UCSD-AML1 (cell line): ENCODE measurements at regions not wholly inside any gene's neighbourhood (a gene's known extent, or its start where the extent isn't known, plus 50 kb on each side); places are given as distances from the start of the nearest gene placed in this dataset.
"Not testable (repeated sequence)": the region's sequence is repeated elsewhere in the genome, so short reads cannot be mapped to it uniquely, and the experiment has no call there.

Source experiments
- DNase-seq: peaks from one replicate; lab custom pipeline; 2025; ENCODE audit not compliant: unreplicated experiment; lab: John Stamatoyannopoulos, UW

DNA sequence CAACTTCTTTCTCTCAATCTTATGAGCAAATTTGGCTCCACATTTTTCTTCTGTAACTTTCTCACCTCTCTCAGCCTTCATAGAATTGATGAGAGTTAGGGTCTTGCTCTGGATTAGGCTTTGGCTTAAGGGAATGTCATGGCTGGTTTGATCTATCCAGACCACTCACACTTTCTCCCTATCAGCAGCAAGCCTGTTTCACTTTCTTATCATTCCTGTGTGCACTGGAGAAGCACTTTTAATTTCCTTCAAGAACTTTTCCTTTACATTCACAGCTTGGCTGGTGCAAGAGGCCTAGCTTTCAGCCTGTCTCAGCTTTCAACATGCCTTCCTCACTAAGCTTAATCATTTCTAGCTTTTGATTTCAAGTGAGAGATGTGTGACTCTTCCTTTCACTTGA lies 134.5 kb upstream of the FZD8 start:
- not testable (repeated sequence) for DNase-seq

DNA sequence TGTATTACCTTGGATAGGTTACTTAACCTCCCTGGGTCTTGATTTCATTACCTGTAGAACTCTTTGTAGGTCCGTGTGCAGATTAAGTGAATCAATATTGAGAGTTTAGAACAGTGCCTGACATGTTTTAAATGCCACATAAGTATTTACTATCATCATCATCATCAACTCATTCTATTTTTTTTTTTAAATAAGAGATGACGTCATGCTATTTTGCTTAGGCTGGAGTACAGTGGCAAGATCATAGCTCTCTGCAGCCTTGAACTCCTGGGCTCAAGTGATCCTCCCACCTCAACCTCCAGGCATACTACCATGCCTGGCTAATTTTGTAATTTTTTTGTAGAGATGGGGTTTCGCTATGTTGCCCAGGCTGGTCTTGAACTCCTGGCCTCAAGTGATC lies 132.0 kb upstream of the FZD8 start:
- no peak for DNase-seq

DNA sequence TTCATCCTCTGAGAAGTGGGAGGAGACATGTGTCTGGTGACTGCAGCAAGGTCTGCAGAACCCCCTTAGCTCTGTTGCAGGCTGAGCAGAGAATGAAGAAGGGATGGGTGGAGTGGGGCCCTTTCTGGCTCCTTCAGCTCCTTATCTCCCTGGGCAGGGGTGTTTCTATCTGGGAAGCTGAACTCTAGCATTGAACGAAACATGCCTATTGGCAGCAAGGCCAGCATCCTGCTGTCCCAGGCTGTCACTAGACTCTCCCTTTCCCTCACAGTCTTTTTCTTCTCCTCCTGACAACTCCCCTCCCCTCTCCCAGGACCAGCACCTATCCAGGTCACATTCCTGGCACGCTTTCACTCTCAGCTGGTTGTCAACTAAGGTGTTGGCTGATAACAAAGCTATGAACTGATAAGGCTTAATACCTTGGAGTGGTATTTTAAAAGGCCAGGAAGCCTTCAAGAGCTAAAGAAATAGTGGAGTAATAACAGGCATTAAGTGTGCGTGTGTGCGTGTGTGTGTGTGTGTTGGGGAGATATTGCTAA lies 128.8 kb upstream of the FZD8 start:
- no peak for DNase-seq

DNA sequence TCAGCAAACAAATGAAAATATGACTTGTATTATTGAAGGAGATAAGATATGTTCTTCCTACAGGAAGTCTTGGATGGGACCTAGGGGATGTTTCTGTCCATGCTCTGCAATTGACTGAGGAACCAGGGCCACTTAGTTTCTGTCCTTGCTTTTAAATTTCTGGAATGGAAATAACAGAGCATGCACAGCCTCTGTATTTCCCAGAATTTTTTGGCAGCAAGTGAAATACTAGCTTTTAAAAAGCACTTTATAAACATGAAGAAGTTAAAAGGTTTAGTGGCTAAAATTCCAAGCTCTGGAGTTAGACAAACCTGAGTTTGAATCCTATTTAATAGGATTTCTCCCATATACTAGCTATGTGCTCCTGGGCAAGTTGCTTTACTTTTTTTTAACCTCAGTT lies 127.7 kb upstream of the FZD8 start:
- DNase-seq = no peak

DNA sequence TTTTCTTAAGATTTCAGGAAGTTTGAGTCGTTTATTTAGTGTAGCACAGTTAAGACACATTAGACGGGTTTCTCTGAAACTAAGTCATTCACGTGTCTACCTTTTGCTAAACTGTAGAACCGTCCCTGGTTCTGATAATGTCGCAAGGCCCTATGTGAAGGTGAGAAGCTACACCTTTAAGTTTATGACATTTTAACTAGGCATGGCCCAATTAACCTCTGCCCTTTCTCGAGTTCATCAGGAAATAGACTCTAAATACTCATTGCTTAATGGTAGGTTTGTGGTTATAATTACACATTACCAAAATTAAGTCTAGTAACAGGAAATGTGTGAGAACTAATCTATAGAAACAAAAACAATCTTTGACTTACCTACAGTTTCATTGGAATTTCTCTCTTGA lies 126.6 kb upstream of the FZD8 start:
- DNase-seq = no peak

DNA sequence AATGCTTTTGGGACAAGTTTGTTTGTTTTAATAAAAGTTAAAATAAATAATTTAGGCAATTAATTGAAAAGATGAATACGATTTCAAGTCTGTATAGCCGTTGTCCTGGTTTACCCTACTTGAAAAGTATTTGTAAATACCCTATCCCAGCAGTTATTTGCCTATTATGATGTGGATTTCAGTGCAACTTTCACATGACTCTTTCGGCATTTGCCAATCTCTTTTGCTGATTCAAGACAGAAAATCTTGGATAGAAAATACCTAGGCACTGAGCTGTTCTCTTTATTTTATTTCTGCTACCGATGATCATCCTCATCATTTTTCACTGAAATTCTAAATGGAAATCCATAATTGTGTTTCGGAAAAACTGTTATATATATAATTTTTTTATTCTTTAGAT lies 125.9 kb upstream of the FZD8 start:
- no peak for DNase-seq

DNA sequence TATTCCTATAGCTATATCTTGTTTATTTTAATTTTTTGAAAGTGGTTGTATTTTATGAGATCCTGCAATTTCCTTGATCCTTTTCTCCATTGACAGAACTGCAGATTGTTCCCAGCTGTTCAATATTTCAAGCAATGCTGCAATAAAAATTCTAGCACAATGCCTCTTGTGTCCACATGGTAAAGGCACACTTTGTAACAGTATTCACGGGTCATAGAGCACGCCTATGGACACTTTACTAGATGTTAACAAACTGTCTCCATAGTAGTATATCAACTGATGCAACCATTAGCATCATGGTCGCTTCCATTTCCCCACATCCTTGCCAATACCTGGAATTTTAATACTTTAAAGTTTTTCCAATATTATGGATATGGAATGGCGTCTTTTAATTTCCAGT lies 123.9 kb upstream of the FZD8 start:
- DNase-seq = no peak

DNA sequence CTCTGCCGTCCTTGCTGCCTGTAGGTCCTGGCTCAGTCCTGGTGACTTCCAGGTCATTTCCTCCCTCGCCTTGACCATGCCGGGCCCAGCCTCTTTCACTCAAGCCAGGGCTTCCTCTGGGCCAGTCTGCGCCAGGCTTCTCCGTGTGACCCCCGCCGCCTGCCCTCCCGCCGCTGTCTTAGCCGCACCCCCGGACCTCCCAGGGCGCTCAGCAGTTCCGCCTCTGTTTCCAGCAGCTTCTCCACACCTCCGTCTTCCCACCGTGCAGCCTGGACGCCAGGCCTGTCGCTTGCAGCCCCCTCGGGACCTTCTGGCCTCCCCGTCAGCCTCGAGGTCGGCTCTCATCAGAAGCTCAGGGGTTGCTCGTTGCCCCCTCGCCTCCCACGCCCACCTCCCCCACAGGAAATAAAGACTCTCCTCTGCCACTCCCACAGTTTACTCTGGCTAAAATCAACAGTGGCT lies 123.0 kb upstream of the FZD8 start:
- no peak for DNase-seq

DNA sequence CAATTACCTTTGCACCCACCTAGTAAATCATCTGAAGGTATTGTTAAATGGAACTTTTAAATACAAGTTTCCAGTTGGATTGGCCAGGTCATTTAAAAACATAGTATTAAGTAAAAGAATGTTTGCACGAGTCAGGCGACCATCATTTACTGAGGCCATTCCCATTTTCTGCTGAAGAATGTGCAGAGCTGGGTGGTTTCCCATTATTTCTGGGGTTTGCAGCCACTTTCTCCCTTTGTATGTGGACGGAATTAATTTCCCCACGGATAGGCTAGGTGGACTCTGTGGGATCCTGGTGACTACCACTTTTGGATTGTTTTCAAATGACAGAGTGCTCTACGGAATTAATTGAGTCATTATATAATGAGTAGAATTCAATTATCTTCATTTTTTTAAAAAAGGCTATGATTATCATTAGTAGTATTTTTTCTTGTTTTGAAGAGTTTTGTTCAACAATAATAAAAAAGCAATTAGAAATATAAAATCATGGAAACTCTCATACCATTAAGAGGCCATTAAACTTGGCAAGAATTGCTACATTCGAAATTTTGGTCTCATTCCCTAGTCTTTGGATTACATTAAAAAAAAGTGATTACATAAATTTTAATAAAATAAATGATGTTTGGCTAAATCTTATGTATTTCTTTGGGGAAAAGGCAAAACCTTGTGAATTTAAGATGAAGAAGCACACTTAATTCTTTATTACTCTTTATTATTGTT lies 120.4 kb upstream of the FZD8 start:
- no peak for DNase-seq

DNA sequence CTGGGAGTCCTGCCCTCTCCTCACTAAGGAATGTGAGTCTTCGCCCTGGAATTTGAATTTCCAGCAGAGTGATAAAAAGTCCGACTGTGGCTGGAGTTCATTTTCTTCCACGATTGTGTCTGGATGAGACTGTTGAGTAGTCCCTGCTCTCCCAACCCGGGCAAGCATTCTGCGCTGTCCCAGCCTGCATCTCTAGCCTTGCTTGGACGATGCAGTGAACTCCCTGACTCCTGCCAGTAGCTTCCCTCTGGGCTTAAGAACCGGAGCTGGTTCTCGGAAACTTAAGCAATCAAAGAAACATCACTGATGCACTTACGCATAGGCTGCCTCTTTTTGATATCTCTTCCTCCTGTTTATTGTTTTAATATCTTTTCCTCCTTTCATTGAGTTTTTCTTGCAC lies 116.0 kb upstream of the FZD8 start:
- DNase-seq = no peak

DNA sequence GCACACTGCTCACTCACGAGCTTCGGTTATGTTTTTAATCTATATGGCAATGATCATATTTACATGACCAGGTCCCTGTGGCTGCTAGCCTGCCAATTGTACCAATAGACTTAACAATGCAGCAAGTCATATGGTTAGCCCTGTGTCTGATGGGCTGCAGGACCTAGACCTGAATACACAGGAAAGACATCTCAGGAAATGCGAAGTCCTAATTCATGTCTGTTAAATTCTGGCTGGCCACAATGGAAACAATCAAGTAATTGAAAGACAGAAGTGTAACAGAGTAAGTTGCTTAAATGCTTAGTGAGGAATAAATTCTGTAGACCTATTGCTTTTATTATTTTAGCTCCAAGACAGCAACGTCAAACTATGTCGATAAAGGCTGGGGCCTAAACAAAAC lies 112.4 kb upstream of the FZD8 start:
- DNase-seq = no peak

DNA sequence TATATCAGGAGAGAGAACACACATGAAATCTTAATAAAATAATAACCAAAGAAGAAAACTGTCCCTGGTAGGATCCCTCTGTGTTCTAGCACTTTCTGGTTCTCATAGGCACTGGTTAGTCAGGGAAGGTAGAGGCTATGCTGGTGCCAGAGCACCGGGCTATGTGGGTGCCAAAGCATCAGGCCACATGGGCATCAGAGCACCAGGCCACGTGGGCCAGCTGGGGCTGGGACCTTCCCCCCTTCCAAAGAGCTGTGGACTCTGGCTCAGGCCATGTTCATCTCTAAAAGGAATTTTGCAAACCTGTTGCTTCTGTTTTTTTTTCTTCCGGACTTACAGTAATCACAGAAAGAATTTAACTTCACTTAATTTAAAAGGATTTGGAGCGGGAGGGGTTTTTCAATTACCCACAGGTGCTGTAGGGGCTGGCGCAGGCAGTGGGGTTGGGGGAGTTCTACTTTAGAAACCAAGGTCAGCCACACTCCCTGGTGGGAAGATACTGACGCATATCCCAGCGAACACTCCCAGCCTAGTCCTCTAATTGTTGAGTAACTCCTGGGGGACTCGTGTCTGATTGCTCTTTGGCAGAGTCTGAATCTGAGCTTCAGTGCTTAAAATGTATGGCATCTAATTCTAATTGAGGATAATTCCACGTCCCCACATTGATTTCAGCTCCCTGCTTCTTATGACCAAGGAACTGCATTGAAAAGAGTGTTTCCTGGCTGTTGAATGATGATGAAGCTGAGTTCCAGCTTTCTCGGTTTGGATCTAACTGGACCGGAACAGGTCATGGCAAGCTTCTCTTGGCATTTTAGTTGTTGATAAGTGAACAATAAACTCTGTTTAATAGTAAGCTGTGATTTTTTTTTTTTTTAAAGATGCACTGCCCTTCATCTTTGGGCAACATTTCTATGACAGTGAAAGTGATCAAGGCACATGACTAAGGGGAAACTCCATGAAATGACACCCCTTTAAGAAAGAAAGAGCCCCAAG lies 110.7 kb upstream of the FZD8 start:
- DNase-seq = no peak

DNA sequence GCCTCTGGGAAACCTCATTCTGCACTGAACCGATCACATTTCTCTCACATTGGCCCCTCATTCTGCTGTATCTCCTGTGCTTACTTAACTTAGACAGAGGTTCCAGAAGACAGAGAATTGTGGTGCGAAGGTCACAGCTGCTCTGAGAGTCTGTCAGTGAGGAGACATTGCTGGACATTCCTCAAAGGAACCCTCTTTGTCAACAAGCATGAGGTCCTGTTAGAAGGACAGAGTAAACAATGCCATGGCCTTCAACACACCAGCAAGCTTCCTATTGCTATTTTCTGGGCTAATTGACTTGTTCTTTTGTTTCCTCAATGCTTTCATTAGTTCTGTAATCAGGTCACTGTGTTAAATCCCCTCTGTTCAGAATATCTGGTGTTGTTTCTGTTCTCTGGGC lies 109.3 kb upstream of the FZD8 start:
- DNase-seq = no peak

DNA sequence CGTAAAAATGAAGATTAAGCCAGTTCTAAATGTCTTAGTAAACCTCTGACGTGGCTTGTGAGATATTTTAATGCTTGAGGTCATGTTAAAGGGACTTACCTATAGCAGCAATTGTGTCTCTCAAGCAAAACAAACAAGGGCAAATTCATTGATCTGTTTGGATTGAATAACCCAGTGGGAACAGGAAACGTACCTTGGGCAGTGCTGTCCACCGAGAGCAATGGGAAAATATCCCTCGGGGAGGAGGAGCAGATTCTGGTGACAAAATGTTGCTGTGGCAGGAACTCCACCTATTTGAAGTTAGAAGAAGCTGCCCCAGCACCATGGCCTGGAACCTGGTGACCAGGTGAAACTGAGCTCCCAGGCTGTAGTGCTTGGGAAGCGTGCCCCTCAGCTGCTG lies 107.1 kb upstream of the FZD8 start:
- DNase-seq = no peak

DNA sequence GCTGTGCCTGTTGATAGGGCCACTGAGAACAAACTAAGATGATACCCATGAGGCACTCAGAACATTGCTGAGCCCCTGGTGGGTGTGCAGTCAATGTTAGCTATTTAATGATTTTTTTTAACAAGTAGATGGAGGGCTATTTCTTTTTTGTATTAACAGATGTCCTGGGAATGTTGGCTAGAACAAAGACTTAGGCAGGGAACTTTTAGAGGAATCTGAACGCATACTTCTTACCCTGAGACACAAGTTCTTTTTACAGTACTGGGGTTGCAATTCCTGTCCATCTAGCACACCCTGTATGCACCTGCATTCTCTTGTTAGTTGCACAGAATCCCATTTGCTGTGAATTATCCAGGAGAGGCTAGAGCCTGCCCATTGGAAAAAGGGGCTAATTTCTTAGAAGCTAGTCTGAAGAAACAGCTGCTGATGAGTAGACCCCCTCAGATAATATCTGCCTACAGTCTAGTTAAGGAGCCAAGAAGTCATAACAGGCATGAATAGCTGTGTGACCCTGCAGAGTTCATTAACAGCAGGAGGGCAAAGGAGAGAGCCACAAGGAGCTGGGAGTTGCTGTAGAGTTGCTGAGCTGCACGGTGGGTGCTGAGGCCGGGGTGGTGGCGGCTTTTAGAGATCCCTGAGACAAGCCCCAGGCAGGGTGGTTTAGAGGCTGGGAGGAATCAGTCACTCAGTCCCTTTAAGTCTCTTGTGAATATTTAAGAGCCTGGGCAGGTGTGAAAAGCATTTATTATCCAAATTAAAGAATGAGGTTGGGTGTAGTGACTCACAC lies 103.7 kb upstream of the FZD8 start:
- DNase-seq = no peak

DNA sequence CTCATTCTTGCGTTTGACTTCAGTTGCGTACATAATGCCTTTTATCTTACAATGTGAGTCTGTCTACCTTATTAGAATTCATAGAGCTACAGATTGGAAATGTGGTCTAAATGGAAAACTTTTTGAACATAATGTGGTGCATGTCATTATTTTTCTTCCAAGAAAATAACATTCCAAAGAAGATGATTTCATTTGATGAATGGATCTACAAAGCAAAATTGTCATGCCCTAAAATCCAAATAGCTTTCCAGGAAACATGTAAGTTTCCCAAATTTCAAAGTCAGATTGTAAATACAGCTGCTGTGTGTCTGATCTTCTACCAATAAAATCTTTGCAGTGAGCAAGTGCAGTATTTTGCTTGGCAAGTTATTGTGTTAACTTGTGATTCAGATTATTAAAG lies 101.8 kb upstream of the FZD8 start:
- no peak for DNase-seq

DNA sequence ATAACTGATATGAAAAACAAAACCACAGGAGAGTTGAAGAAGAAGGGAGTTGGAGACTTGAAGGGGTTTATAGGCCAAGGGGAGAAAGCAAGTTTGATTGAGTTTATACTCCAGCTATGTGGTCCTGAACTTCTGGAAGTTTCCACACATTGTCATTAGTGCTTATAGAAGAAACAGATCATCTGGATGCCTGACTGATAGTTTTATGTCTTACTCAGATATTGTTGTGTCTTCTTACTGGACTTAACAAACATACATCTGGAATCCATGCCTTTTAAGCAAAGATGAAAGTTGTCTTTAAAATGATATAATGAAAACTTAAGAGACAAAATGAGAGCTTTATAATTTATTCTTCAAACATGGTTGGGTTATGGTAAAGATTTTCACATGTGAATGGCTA lies 101.3 kb upstream of the FZD8 start:
- DNase-seq = no peak

DNA sequence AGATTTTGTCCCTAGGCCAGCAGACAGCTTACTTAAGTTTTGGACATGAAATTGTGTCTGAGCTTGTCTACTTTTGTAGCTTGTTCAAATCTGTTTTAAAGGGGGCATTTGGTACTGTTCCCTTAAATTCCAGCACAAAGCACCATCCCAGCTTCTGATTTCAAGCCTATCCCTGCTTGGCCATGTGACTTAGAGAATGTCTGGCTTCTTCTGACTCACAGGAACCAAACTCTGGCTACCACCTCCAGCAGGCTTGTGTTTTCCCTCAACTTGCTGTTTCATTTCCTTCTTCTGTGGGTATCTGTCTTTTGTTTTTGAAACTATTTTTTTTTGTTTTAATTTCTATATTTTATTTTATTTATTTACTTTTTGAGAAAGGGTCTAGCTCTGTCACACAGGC lies 97.9 kb upstream of the FZD8 start:
- DNase-seq = no peak

DNA sequence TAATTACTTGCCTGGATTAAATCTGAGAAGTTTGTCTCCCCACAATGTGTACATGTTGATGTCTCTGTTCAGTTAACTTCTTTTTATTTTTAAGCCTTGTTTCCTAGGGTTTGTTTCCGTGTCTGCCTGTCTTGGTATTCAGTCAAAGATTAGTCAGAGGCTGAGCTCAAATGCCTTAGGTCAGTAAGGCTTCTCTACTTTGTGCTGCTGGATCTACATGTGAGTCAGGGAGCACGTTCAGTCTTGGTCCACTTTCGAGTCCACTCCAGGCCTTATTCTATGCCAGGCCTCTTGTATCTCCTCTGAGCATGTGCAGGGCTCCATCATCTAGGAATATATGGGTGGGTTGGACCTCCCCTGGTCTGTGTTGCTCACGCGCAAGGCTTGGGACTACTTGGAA lies 93.3 kb upstream of the FZD8 start:
- no peak for DNase-seq

DNA sequence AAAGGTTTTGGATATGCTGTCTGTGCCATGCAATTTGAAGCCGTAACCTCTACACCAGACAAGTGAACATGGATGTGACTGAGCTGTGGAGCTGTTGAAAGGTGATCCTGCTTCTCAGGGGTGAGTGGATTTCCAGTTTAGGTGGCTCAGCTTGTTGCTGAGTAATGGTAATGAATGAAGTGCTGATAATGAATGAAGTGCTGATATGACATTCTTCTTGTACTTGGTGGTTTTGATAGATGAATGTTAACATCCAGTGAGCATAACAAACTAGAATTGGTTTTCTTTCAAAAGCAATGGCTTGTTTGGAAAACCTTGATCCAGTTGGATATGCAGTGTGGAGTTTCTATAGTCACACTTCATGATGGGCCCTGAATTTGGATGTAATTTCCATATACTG lies 89.7 kb upstream of the FZD8 start:
- no peak for DNase-seq

DNA sequence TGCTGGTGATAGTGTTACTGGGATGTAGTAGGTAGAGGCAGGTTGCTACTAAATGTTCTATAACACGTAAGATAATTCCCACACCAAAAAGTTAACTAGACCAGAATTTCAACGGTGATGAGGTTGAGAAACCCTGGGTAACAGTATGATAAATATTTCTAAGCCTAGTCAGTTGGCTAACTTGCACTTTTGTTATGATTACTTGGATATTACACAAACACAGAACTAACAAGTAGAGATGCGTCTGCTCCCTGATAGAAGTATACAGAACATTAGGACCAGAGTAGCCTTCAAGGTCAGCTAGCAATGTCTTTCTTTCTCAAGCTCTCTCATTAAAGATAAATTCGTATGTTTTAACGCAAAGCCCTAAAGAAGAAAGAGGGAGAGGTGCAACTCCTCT lies 86.2 kb upstream of the FZD8 start:
- DNase-seq = no peak
